ENCODE measurements at regions not wholly inside any gene's neighbourhood (a gene's known extent, or its start where the extent isn't known, plus 50 kb on each side); places are given as distances from the start of the nearest gene placed in this dataset.

GRCh38 chr1:9419369-9420041, 119.8 kb upstream of the SLC25A33 start:
- no peak for DNase-seq (ENCODE audit: low read depth in 2 of 2)

GRCh38 chr1:9420835-9421532, 118.3 kb upstream of the SLC25A33 start:
- no peak for DNase-seq (ENCODE audit: low read depth in 2 of 2)

- no peak for DNase-seq (ENCODE audit: low read depth in 2 of 2)
Measured at GRCh38 chr1:9421533-9421873, 117.8 kb upstream of the SLC25A33 start.

GRCh38 chr1:9422321-9422720, 116.9 kb upstream of the SLC25A33 start:
- DNase-seq (ENCODE audit: low read depth in 2 of 2), result no peak

- DNase-seq (ENCODE audit: low read depth in 2 of 2), result no peak
Measured at GRCh38 chr1:9422911-9423505, 116.3 kb upstream of the SLC25A33 start.

- no peak for DNase-seq (ENCODE audit: low read depth in 2 of 2)
Measured at GRCh38 chr1:9424261-9424660, 115.0 kb upstream of the SLC25A33 start.

GRCh38 chr1:9425859-9426258, 113.4 kb upstream of the SLC25A33 start:
- DNase-seq (ENCODE audit: low read depth in 2 of 2), result no peak

GRCh38 chr1:9426291-9426711, 113.0 kb upstream of the SLC25A33 start:
- peak; percentile 56 to 67 for DNase-seq (ENCODE audit: low read depth in 2 of 2)

GRCh38 chr1:9427388-9427787, 111.9 kb upstream of the SLC25A33 start:
- DNase-seq (ENCODE audit: low read depth in 2 of 2), result no peak

- DNase-seq (ENCODE audit: low read depth in 2 of 2), result peak; percentile 99
Measured at GRCh38 chr1:9428601-9429341, 110.5 kb upstream of the SLC25A33 start.

GRCh38 chr1:9429342-9429711, 109.9 kb upstream of the SLC25A33 start:
- DNase-seq (ENCODE audit: low read depth in 2 of 2), result no peak

GRCh38 chr1:9434247-9435152, 104.8 kb upstream of the SLC25A33 start:
- no peak for DNase-seq (ENCODE audit: low read depth in 2 of 2)

- no peak for DNase-seq (ENCODE audit: low read depth in 2 of 2)
Measured at GRCh38 chr1:9435153-9435636, 104.1 kb upstream of the SLC25A33 start.

- no peak for DNase-seq (ENCODE audit: low read depth in 2 of 2)
Measured at GRCh38 chr1:9435854-9436640, 103.2 kb upstream of the SLC25A33 start.

- no peak for DNase-seq (ENCODE audit: low read depth in 2 of 2)
Measured at GRCh38 chr1:9437961-9438430, 101.3 kb upstream of the SLC25A33 start.

- no peak for DNase-seq (ENCODE audit: low read depth in 2 of 2)
Measured at GRCh38 chr1:9438431-9439073, 100.7 kb upstream of the SLC25A33 start.

GRCh38 chr1:9439074-9439761, 100.0 kb upstream of the SLC25A33 start:
- no peak for DNase-seq (ENCODE audit: low read depth in 2 of 2)

GRCh38 chr1:9440261-9440660, 99.0 kb upstream of the SLC25A33 start:
- DNase-seq (ENCODE audit: low read depth in 2 of 2), result no peak

- no peak for DNase-seq (ENCODE audit: low read depth in 2 of 2)
Measured at GRCh38 chr1:9440763-9441194, 98.5 kb upstream of the SLC25A33 start.
